ENCODE measurements at regions not wholly inside any gene's neighbourhood (a gene's known extent, or its start where the extent isn't known, plus 50 kb on each side); places are given as distances from the start of the nearest gene placed in this dataset.
"Not testable (repeated sequence)": the region's sequence is repeated elsewhere in the genome, so short reads cannot be mapped to it uniquely, and the experiment has no call there.

DNA sequence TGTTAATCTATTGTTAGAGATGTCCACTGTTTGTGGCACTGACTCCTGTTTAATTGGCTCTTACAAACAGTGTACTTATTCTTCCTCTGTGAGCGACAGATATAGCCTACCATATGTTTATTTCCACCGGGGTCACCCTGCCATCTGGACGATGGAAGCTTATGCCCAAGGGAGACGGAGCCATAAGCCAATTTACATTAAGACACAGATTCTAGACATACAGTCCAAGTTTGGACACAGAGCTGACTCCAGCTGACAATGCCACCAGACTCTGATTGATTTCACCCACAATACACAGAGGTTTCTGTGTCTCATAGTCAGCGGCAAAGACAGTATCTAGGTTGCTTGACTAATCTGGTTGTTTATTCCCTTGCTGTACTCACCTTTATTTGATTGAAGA is 198.9 kb downstream of the ENC1 start:
- ATAC-seq (no peak), DNase-seq (no peak)
- Mint-ChIP-seq H3K4me3 (no peak overlapping the region), H3K27me3 (ENCODE audit: low read depth) (peaks cover 9% of the 10 kb centered on the region), H3K4me1 (ENCODE audit: low read depth) (no peaks in the 10 kb centered on the region), H3K9me3 (no peaks in the 10 kb centered on the region), H3K36me3 (ENCODE audit: insufficient read depth) (no peaks in the 10 kb centered on the region)

DNA sequence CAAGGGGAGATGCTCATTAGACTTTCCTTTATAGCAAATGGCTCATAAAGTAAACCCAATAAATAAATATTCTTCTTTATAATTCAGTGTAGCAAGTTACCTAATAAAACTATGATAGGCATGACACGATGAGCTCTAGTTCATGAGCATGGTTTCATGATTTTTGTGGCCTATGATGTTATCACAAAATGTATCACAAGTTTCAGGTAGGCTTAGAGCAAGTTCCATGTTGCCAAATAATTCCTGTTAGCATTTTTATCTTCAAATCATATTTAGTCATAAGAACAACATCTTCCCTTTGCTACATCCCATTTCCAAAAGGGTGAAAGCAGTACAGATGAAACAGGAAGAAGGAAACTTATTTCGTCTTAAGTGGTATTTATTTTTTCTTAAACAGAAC is 200.2 kb downstream of the ENC1 start:
- Mint-ChIP-seq H3K4me3 (no peak overlapping the region), H3K36me3 (ENCODE audit: insufficient read depth) (no peaks in the 10 kb centered on the region), H3K9me3 (no peaks in the 10 kb centered on the region), H3K27me3 (ENCODE audit: low read depth) (peaks cover 13% of the 10 kb centered on the region), H3K4me1 (ENCODE audit: low read depth) (no peaks in the 10 kb centered on the region)
- ATAC-seq (no peak), DNase-seq (no peak)

DNA sequence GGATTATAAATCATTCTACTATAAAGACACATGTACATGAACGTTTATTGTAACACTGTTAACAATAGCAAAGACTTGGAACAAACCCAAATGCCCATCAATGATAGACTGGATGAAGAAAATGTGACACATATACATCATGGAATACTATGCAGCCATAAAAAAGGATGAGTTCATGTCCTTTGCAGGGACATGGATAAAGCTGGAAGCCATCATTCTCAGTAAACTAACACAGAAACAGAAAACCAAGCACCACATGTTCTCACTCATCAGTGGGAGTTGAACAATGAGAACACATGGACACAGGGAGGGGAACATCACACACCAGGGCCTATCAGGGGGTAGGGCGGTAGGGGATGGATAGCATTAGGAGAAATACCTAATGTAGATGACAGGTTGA is 202.7 kb downstream of the ENC1 start:
- not testable (repeated sequence) for ATAC-seq; H3K4me1 Mint-ChIP-seq (ENCODE audit: low read depth); DNase-seq; H3K36me3 Mint-ChIP-seq (ENCODE audit: insufficient read depth); H3K4me3 Mint-ChIP-seq; H3K9me3 Mint-ChIP-seq
- peaks cover 24% of the 10 kb centered on the region for H3K27me3 Mint-ChIP-seq (ENCODE audit: low read depth)

DNA sequence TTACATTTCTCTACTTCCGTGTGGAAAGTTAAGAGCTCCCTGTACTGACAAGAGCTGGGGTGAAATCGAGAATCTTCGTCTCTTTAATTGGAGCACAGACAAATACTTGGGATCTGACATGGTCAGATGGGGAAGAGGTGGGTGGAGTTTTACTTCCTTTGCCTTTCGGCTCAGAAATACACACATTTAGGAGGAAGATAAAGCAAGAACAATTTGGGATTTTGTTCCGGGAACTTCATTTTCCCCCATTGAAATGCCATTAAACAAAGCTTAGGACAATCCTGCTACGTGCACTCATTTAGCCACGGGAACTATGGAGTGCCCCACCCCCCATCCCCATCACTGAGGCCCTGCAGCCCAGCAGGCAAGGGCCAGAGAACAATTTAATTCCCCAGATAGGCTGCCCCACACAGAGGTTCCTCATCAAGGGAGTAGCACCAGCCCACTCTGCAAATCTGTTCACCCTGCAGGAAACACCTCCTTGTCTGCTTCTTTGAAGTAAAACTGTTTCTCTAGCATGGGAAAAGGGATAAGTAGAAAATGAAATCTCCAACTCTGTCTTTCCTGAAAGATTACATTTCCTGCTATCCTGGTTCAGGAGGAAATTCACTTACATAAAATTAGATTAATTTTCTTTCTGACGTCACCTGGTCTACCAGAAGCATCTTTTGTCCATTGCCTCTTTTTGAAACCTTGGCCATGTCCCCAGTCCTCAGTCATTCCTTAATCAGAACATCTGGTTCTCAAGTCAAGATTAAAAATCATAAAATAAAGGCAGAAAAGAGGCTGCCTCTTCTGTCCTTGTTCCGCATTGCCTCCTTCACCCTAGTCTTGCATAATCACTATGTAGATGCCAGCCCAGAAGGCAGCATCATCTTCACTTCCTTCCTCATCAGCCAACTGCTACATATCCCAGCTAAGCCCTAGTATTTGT is 206.4 kb downstream of the ENC1 start:
- H3K27me3 Mint-ChIP-seq (ENCODE audit: low read depth): peaks cover 32% of the 10 kb centered on the region

DNA sequence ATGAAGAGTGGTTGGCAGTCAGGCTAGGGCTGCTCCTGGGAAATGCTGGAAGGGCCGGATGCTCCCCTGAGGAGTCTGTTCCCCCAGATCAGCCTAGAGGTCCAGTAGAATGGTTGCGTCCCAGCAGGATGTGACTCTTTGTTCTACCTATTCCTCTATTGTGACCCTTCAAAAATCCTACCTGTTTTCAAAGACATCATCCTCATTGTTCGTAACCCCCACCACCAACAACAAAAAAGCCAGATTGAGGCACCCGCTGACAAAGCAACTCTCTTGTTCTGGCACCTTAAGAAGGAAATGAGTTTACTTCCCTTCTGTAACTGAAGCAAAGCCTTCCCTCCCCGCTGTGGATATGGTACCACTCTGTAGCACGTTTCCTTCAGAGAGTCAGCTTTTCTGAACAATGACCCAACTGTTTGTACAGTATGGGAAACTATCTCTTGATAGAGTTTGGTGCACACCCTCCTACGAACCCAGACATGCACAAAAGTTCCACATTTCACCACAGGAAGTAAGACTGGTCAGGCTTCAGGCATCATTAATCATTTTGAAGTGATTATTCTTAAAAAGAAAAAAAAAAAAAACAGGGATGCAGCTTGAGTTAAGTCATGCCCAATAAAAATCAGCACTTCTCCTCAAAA is 207.2 kb downstream of the ENC1 start:
- H3K27me3 Mint-ChIP-seq (ENCODE audit: low read depth): peaks cover 30% of the 10 kb centered on the region
- no peak for ATAC-seq

More for the DNA sequence above, 206.4 kb downstream of the ENC1 start:
- Mint-ChIP-seq H3K9me3 (no peaks in the 10 kb centered on the region), H3K4me3 (no peak overlapping the region), H3K4me1 (ENCODE audit: low read depth) (peaks cover 2% of the 10 kb centered on the region), H3K36me3 (ENCODE audit: insufficient read depth) (no peaks in the 10 kb centered on the region)
- no peak for DNase-seq
- no peak for ATAC-seq

DNA sequence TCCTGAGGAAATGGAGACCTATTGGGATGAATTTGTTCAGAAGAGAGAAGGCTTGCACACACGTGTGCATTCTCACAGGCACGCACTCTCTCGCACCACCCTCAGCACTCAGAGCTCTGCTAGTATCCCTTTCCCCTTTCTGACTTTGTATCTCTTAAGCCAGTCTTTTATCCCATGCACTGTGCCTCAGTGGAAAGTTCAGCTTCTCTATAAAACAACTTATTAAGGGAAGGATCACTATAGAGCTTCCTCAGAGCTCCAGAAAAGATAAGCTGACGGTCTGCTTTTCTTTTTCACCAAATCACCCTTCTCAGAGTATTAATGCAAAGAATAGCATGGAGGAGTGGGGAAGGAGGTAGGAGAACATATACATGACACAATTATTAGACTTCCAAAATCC is 207.8 kb downstream of the ENC1 start:
- no peak for ATAC-seq
- no peaks in the 10 kb centered on the region for H3K9me3 Mint-ChIP-seq
- H3K27me3 Mint-ChIP-seq (ENCODE audit: low read depth): peaks cover 30% of the 10 kb centered on the region

More for the DNA sequence above, 207.2 kb downstream of the ENC1 start:
- DNase-seq: no peak
- H3K4me1 Mint-ChIP-seq (ENCODE audit: low read depth): peaks cover 2% of the 10 kb centered on the region
- no peaks in the 10 kb centered on the region for H3K9me3 Mint-ChIP-seq
- H3K36me3 Mint-ChIP-seq (ENCODE audit: insufficient read depth): no peaks in the 10 kb centered on the region
- H3K4me3 Mint-ChIP-seq: no peak overlapping the region

DNA sequence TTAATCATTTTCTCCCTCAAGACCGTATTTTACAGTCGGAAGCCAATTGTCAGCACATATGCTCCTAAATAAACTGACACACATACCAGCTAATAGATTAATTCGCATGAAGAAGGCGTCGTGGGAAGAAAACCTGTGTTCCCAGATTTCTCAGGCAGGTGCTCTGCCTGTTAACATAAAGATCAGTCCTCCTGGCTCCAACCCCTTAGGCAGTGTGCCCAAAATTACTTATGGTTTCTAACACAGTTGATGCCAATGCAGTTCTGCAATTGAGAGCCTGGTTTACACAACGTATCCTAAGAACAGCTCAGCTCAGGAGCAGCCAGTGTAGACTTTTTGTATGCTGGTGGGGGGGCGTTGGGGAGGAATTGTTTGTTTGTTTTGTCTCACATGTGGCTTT is 208.3 kb downstream of the ENC1 start:
- H3K36me3 Mint-ChIP-seq (ENCODE audit: insufficient read depth): no peaks in the 10 kb centered on the region
- H3K4me3 Mint-ChIP-seq: no peak overlapping the region
- ATAC-seq (no peak), DNase-seq (no peak)
- H3K27me3 Mint-ChIP-seq (ENCODE audit: low read depth): peaks cover 30% of the 10 kb centered on the region
- H3K4me1 Mint-ChIP-seq (ENCODE audit: low read depth): peaks cover 2% of the 10 kb centered on the region
- no peaks in the 10 kb centered on the region for H3K9me3 Mint-ChIP-seq

More for the DNA sequence above, 207.8 kb downstream of the ENC1 start:
- Mint-ChIP-seq H3K4me3 (no peak overlapping the region), H3K4me1 (ENCODE audit: low read depth) (peaks cover 2% of the 10 kb centered on the region), H3K36me3 (ENCODE audit: insufficient read depth) (no peaks in the 10 kb centered on the region)
- DNase-seq: no peak

DNA sequence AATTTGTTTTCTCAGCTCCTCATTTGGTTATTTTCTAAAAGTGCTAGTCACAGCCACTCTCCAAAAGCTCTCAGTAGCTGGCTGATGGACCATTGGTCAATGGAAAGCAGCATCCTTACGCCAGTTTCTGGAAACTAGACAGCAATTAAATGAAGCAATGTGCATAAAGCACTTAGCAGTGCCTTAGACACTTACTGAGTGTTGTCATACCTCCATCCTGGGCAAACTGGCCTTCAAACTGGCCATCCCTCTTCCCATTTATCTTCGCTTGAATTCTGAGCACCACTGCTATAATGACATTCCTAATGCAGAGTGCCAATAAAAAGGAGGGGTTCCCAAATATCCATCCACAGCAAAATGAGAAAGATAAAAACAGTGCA is 209.2 kb downstream of the ENC1 start:
- ATAC-seq (no peak), DNase-seq (no peak)
- peaks cover 28% of the 10 kb centered on the region for H3K27me3 Mint-ChIP-seq (ENCODE audit: low read depth)
- H3K4me1 Mint-ChIP-seq (ENCODE audit: low read depth): peaks cover 2% of the 10 kb centered on the region
- no peak overlapping the region for H3K4me3 Mint-ChIP-seq
- no peaks in the 10 kb centered on the region for H3K9me3 Mint-ChIP-seq
- no peaks in the 10 kb centered on the region for H3K36me3 Mint-ChIP-seq (ENCODE audit: insufficient read depth)

DNA sequence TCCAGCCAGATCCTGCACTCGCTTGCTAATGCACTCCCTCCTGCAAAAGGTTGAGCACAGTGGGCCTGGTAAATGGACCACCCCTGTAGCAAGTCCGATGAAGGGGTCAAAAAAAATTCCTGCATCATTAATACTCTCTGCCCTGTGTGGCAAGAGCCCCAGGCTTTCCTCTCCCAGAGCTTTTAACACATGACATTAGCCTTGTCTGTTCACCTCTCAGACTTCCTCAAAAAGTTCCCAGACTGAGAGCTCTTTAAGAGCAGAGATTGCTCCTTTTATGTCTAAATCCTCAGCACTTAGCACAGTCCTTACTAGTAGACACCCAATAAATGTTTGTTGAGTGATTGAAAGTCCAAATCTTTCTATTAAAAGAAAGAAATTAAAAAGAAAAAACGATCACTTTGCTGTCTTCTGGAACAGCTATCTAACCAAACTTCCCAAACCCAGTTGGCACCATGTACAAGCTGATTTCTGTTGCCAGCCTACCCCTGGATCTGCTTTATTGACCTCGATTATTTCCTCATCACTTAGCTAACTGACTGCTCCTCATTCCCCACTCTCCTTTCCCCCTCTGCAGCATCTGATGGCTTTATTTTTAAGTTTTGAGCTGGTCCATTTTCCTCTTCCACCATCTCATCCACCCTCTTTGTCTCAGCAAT is 209.8 kb downstream of the ENC1 start:
- H3K36me3 Mint-ChIP-seq (ENCODE audit: insufficient read depth): no peaks in the 10 kb centered on the region
- no peak overlapping the region for H3K4me3 Mint-ChIP-seq
- H3K4me1 Mint-ChIP-seq (ENCODE audit: low read depth): peaks cover 2% of the 10 kb centered on the region
- peaks cover 26% of the 10 kb centered on the region for H3K27me3 Mint-ChIP-seq (ENCODE audit: low read depth)
- DNase-seq (no peak), ATAC-seq (no peak)
- no peaks in the 10 kb centered on the region for H3K9me3 Mint-ChIP-seq

DNA sequence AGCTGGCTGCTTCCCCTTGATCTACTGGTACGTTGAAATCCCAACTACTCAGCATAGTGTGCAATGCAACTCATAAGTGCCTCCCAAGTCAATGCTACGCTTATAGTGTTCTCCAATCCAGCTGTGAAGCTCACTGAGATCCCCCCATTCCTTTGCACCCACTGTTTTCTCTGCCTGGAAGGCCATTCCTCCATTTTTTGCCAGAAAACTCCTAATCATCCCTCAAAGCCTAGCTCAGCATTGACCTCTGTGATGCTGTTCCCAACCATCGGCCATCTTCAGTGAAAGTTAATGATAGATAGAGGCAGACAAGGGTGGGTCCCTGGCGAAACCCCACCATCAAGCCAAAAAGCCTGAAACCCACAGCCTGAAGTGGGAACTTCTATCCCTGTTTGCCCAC is 211.0 kb downstream of the ENC1 start:
- no peak for ATAC-seq
- Mint-ChIP-seq H3K9me3 (no peaks in the 10 kb centered on the region), H3K4me3 (no peak overlapping the region), H3K27me3 (ENCODE audit: low read depth) (peaks cover 21% of the 10 kb centered on the region), H3K36me3 (ENCODE audit: insufficient read depth) (no peaks in the 10 kb centered on the region), H3K4me1 (ENCODE audit: low read depth) (peaks cover 2% of the 10 kb centered on the region)
- no peak for DNase-seq

DNA sequence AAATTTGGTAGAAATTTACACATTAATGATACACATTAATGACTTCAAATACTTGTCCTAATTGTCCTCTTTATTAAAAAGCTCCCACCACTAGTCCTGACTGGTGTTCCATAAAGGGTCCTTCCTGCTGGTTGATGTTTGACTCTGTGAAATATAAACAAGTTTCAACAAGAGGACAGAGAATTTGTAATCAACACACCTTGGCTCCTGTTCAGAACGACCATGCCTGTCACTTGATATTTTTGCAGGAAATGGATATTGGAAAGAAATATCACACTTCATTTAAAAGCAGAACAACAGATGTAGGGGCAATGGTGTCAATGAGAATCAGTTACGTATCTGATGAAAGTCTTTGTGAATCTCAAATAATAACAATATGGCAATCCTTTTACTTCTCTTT is 211.7 kb downstream of the ENC1 start:
- no peaks in the 10 kb centered on the region for H3K36me3 Mint-ChIP-seq (ENCODE audit: insufficient read depth)
- H3K4me3 Mint-ChIP-seq: no peak overlapping the region
- ATAC-seq: no peak
- peaks cover 17% of the 10 kb centered on the region for H3K27me3 Mint-ChIP-seq (ENCODE audit: low read depth)
- peaks cover 1% of the 10 kb centered on the region for H3K4me1 Mint-ChIP-seq (ENCODE audit: low read depth)
- no peak for DNase-seq
- no peaks in the 10 kb centered on the region for H3K9me3 Mint-ChIP-seq

DNA sequence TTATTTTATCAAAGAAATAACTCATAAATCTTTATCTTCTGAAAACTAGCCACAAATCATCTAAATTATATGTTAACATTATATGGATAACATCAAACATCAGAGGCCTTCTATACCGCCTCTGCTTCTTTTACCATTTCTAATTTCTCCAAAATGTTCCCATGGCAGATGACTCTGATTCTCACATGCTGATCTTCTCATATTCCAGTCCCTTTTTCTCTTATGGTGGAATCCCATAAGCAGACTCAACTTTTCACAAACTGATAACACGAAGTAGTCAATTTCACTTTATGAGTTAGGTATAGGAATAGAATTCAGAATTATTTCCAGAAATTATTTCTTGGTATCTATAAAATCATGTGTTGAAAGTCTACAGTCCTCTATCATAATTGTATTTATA is 212.3 kb downstream of the ENC1 start:
- DNase-seq: no peak
- Mint-ChIP-seq H3K9me3 (no peaks in the 10 kb centered on the region), H3K27me3 (ENCODE audit: low read depth) (peaks cover 14% of the 10 kb centered on the region), H3K4me3 (no peak overlapping the region), H3K36me3 (ENCODE audit: insufficient read depth) (no peaks in the 10 kb centered on the region), H3K4me1 (ENCODE audit: low read depth) (no peaks in the 10 kb centered on the region)
- no peak for ATAC-seq

DNA sequence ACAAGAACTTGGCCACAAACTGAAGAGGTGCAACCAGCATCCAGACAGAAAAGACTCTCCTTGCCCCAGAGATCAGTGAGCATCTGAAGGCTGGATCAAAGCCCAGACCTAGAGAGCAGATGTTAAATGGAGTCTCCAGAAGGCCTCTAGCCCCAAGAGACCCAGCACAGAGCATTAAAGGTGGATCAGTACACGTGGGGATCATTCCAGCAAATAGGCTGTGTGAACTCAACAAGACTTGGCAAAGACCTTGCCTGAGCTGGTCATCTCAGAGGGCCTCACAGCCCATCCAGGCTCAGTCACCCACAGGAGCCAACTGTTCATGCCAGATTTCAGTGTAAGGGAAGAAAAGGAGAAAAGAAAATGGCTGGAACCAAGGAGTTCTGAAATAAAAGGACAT is 214.0 kb downstream of the ENC1 start:
- Mint-ChIP-seq H3K4me1 (ENCODE audit: low read depth) (no peaks in the 10 kb centered on the region), H3K27me3 (ENCODE audit: low read depth) (peaks cover 15% of the 10 kb centered on the region), H3K9me3 (no peaks in the 10 kb centered on the region), H3K36me3 (ENCODE audit: insufficient read depth) (no peaks in the 10 kb centered on the region), H3K4me3 (no peak overlapping the region)
- ATAC-seq: no peak
- no peak for DNase-seq

DNA sequence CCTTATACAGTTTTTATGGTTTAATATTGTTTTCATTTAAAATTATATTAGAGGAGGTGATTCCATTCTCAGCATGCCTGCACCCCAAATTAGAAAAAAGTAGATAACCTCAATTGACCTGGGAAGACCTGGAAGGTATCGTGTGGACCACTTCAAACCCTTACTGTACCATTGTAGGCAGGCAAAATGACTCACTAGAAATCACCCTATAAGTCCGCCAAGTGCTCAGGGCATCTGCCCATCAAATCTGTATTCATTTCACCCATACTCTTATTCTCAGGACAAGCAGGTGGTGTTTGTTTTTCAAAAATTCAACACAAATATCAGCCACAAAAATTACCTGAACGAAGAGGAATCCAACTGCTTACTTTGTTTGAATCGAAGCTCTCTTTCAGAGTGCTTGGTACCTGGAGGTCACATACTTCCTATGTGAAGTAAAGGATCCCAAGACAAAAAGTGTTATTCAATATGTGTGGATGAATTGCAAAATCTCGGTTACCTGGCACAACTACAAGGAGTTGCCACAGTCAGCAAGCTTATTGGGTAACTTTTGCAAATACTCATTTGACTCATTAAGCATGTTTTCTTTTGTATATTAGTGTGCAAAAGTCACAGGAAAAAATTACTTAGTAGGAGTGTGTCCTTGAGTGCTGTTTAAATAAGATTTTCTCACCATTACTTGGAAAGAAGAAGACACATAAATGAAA is 216.2 kb downstream of the ENC1 start:
- Mint-ChIP-seq H3K9me3 (no peaks in the 10 kb centered on the region), H3K4me1 (ENCODE audit: low read depth) (no peaks in the 10 kb centered on the region), H3K36me3 (ENCODE audit: insufficient read depth) (no peaks in the 10 kb centered on the region), H3K27me3 (ENCODE audit: low read depth) (peaks cover 11% of the 10 kb centered on the region), H3K4me3 (no peak overlapping the region)
- DNase-seq: no peak
- no peak for ATAC-seq
